ENCODE measurements at regions not wholly inside any gene's neighbourhood (a gene's known extent, or its start where the extent isn't known, plus 50 kb on each side); places are given as distances from the start of the nearest gene placed in this dataset.
"Not testable (repeated sequence)": the region's sequence is repeated elsewhere in the genome, so short reads cannot be mapped to it uniquely, and the experiment has no call there.

GRCh38 chr13:86651171-86651570 lies 852.0 kb upstream of the SLITRK6 start:
- TF ChIP-seq CTCF (optimal IDR thresholded peaks at IDR 0.05 in 1 of 3, IDR thresholded peaks at IDR 0.05 in 1 of 3, conservative IDR thresholded peaks at IDR 0.05 in 1 of 3; ENCODE audit: extremely low read depth in 1 of 3, insufficient read depth in 2 of 3, low read length in 3 of 3); EZH2 (IDR thresholded peaks at IDR 0.05; ENCODE audit: low read length): not testable (repeated sequence)
